SU-DHL-6 (cell line): ENCODE measurements at regions not wholly inside any gene's neighbourhood (a gene's known extent, or its start where the extent isn't known, plus 50 kb on each side); places are given as distances from the start of the nearest gene placed in this dataset.

Experiments used
- EZH2phosphoT487 ChIP-seq: fragments of 200-600 bp; sonication (generic), shearing (Covaris generic); conservative IDR thresholded peaks from 2 replicates; pipeline ENCODE4 v1.6.1; 2018; ENCODE audit warnings: mild to moderate bottlenecking, antibody characterized with exemption, low read length, moderate library complexity, mixed read lengths
- TF ChIP-seq, protein P1 (sequence below): fragments of 200-600 bp; sonication (generic); IDR thresholded peaks from one replicate; pipeline ENCODE4 v1.5.1; 2017; ENCODE audit warnings: antibody characterized with exemption, mild to moderate bottlenecking, low read length, moderate library complexity; ENCODE audit not compliant: insufficient read depth, poor library complexity, severe bottlenecking

DNA sequence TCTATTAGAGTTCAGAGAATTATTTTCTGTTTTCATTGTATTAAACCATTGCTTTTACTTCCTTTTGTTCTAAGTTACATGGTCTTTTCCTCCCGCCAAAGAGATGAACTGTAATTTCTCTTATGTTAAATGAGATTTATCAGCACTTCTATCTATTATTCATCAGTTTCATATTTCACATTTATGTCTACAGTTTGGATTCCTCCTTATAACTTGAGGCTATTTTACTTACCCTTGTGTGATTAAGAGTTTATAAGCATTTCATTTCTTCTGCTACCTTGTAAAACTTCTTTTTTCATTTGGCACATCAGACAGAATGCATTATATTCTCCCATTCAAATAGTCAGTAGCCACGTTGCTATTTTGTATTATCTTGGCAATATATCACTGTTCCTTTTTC, 248.2 kb downstream of the PLA2G4A start:
- TF ChIP-seq, protein P1, sequence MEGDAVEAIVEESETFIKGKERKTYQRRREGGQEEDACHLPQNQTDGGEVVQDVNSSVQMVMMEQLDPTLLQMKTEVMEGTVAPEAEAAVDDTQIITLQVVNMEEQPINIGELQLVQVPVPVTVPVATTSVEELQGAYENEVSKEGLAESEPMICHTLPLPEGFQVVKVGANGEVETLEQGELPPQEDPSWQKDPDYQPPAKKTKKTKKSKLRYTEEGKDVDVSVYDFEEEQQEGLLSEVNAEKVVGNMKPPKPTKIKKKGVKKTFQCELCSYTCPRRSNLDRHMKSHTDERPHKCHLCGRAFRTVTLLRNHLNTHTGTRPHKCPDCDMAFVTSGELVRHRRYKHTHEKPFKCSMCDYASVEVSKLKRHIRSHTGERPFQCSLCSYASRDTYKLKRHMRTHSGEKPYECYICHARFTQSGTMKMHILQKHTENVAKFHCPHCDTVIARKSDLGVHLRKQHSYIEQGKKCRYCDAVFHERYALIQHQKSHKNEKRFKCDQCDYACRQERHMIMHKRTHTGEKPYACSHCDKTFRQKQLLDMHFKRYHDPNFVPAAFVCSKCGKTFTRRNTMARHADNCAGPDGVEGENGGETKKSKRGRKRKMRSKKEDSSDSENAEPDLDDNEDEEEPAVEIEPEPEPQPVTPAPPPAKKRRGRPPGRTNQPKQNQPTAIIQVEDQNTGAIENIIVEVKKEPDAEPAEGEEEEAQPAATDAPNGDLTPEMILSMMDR = no peak
- TF ChIP-seq EZH2phosphoT487 = no peak
